Astrocyte (in vitro differentiated cells and primary cell): ENCODE measurements at regions not wholly inside any gene's neighbourhood (a gene's known extent, or its start where the extent isn't known, plus 50 kb on each side); places are given as distances from the start of the nearest gene placed in this dataset.
A peak's percentile ranks its signal among the peaks of the same experiment; 100 is the strongest.

Source experiments
- DNase-seq: peaks from one replicate; pipeline ENCODE4 v3.0.0-alpha.2; 2010; ENCODE audit warnings: low read depth
- FAIRE-seq: peaks from 2 replicates; lab custom pipeline; 2011; peaks lifted over from hg19 to GRCh38; lab: Jason Lieb, UNC
- H2AFZ ChIP-seq: 2 replicates; pipeline ENCODE4 v1.6.0; 2012; ENCODE audit warnings: low read depth, low read length, inconsistent platforms
- H3K27ac ChIP-seq: 2 replicates; pipeline ENCODE4 v1.5.1; 2011; ENCODE audit warnings: low read depth, low read length, inconsistent platforms
- H3K27me3 ChIP-seq: 2 replicates; pipeline ENCODE4 v1.6.0; 2011; ENCODE audit warnings: low read length, inconsistent platforms; ENCODE audit not compliant: insufficient read depth
- H3K36me3 ChIP-seq: 2 replicates; pipeline ENCODE4 v1.5.1; 2011; ENCODE audit warnings: low read length, inconsistent platforms; ENCODE audit not compliant: insufficient read depth
- H3K4me1 ChIP-seq: 2 replicates; pipeline ENCODE4 v1.5.1; 2011; ENCODE audit warnings: low read length, inconsistent platforms; ENCODE audit not compliant: insufficient read depth
- H3K4me2 ChIP-seq: 2 replicates; pipeline ENCODE4 v1.6.0; 2012; ENCODE audit warnings: low read length, inconsistent platforms
- H3K4me3 ChIP-seq: 2 replicates; pipeline ENCODE4 v1.5.1; 2011; ENCODE audit warnings: low read depth, mild to moderate bottlenecking, low read length, inconsistent platforms; ENCODE audit not compliant: insufficient read depth
- H3K79me2 ChIP-seq: 2 replicates; pipeline ENCODE4 v1.6.0; 2012; ENCODE audit warnings: mild to moderate bottlenecking, low read length, inconsistent platforms; ENCODE audit not compliant: insufficient read depth
- H3K9ac ChIP-seq: 2 replicates; pipeline ENCODE4 v1.6.0; 2012; ENCODE audit warnings: mild to moderate bottlenecking, low read length, inconsistent platforms
- H3K9me3 ChIP-seq: 2 replicates; pipeline ENCODE4 v1.5.1; 2012; ENCODE audit warnings: low read depth, mild to moderate bottlenecking, low read length, inconsistent platforms; ENCODE audit not compliant: insufficient read depth
- H4K20me1 ChIP-seq: 2 replicates; pipeline ENCODE4 v1.6.0; 2012; ENCODE audit warnings: low read length, inconsistent platforms; ENCODE audit not compliant: insufficient read depth
- H3K27ac Mint-ChIP-seq: one replicate; pipeline ENCODE4 v1.8.0; 2021; ENCODE audit warnings: mild to moderate bottlenecking, mixed read lengths; ENCODE audit not compliant: unreplicated experiment
- H3K27me3 Mint-ChIP-seq: one replicate; pipeline ENCODE4 v1.8.0; 2021; ENCODE audit warnings: low read depth, mixed read lengths; ENCODE audit not compliant: unreplicated experiment
- H3K36me3 Mint-ChIP-seq: one replicate; pipeline ENCODE4 v1.8.0; 2021; ENCODE audit warnings: low read depth, mixed read lengths; ENCODE audit not compliant: unreplicated experiment
- H3K4me1 Mint-ChIP-seq: one replicate; pipeline ENCODE4 v1.8.0; 2021; ENCODE audit warnings: low read depth, mixed read lengths; ENCODE audit not compliant: unreplicated experiment
- H3K4me3 Mint-ChIP-seq: one replicate; pipeline ENCODE4 v1.8.0; 2021; ENCODE audit warnings: mild to moderate bottlenecking, moderate library complexity, mixed read lengths; ENCODE audit not compliant: unreplicated experiment
- H3K9me3 Mint-ChIP-seq: one replicate; pipeline ENCODE4 v1.8.0; 2021; ENCODE audit warnings: mild to moderate bottlenecking, mixed read lengths; ENCODE audit not compliant: unreplicated experiment
- CTCF ChIP-seq: IDR thresholded peaks from 2 replicates; pipeline ENCODE4 v1.5.1; 2011; ENCODE audit warnings: low read depth, mild to moderate bottlenecking, inconsistent platforms, low read length, moderate library complexity; ENCODE audit not compliant: insufficient read depth
- EZH2 ChIP-seq: IDR thresholded peaks from 2 replicates; pipeline ENCODE4 v1.6.1; 2012; ENCODE audit warnings: mild to moderate bottlenecking, low read length, inconsistent platforms; ENCODE audit not compliant: insufficient read depth

- Mint-ChIP-seq H3K27ac (no peak overlapping the region), H3K4me1 (no peaks in the 10 kb centered on the region), H3K9me3 (no peaks in the 10 kb centered on the region), H3K27me3 (no peaks in the 10 kb centered on the region), H3K4me3 (no peak overlapping the region), H3K36me3 (peaks cover 14% of the 10 kb centered on the region)
- H3K9me3 ChIP-seq: no peaks in the 10 kb centered on the region
- H3K79me2 ChIP-seq: no peaks in the 10 kb centered on the region
- H3K9ac ChIP-seq: no peak overlapping the region
- no peak for DNase-seq
- no peak overlapping the region for H3K4me3 ChIP-seq
- H3K4me2 ChIP-seq: no peak overlapping the region
- no peaks in the 10 kb centered on the region for H3K4me1 ChIP-seq
- FAIRE-seq: no peak
- H3K27ac ChIP-seq: no peak overlapping the region
- H2AFZ ChIP-seq: no peak overlapping the region
- H4K20me1 ChIP-seq: no peaks in the 10 kb centered on the region
- no peaks in the 10 kb centered on the region for H3K27me3 ChIP-seq
- H3K36me3 ChIP-seq: peaks cover 8% of the 10 kb centered on the region
- TF ChIP-seq CTCF (no peak), EZH2 (no peak)
Observed at GRCh38 chr6:144547409-144547808, 262.3 kb downstream of the UTRN start.

- H3K27me3 ChIP-seq: no peaks in the 10 kb centered on the region
- Mint-ChIP-seq H3K4me1 (no peaks in the 10 kb centered on the region), H3K36me3 (peaks cover 14% of the 10 kb centered on the region), H3K27ac (peak overlapping the region; percentile 8), H3K9me3 (no peaks in the 10 kb centered on the region), H3K4me3 (no peak overlapping the region), H3K27me3 (no peaks in the 10 kb centered on the region)
- H2AFZ ChIP-seq: no peak overlapping the region
- no peaks in the 10 kb centered on the region for H3K79me2 ChIP-seq
- no peaks in the 10 kb centered on the region for H4K20me1 ChIP-seq
- H3K9ac ChIP-seq: no peak overlapping the region
- H3K4me2 ChIP-seq: no peak overlapping the region
- no peaks in the 10 kb centered on the region for H3K4me1 ChIP-seq
- H3K36me3 ChIP-seq: peaks cover 8% of the 10 kb centered on the region
- FAIRE-seq (no peak), DNase-seq (no peak)
- no peaks in the 10 kb centered on the region for H3K9me3 ChIP-seq
- TF ChIP-seq EZH2 (no peak), CTCF (no peak)
- no peak overlapping the region for H3K4me3 ChIP-seq
- H3K27ac ChIP-seq: no peak overlapping the region
Observed at GRCh38 chr6:144548536-144548935, 263.4 kb downstream of the UTRN start.

- Histone ChIP-seq H4K20me1 (no peaks in the 10 kb centered on the region), H3K79me2 (no peaks in the 10 kb centered on the region), H3K4me2 (no peak overlapping the region), H3K4me3 (no peak overlapping the region), H3K4me1 (no peaks in the 10 kb centered on the region), H3K9ac (no peak overlapping the region), H3K9me3 (no peaks in the 10 kb centered on the region), H3K27ac (no peak overlapping the region), H3K36me3 (peaks cover 8% of the 10 kb centered on the region), H3K27me3 (no peaks in the 10 kb centered on the region), H2AFZ (no peak overlapping the region)
- Mint-ChIP-seq H3K27me3 (no peaks in the 10 kb centered on the region), H3K27ac (no peak overlapping the region), H3K4me3 (no peak overlapping the region), H3K36me3 (peaks cover 10% of the 10 kb centered on the region), H3K9me3 (no peaks in the 10 kb centered on the region), H3K4me1 (no peaks in the 10 kb centered on the region)
- DNase-seq (no peak), FAIRE-seq (no peak)
- TF ChIP-seq CTCF: no peak
- no peak for TF ChIP-seq EZH2
Observed at GRCh38 chr6:144549837-144550747, 265.0 kb downstream of the UTRN start.
